OCI-LY1 (cell line): ENCODE measurements at regions not wholly inside any gene's neighbourhood (a gene's known extent, or its start where the extent isn't known, plus 50 kb on each side); places are given as distances from the start of the nearest gene placed in this dataset.

Experiments used
- CTCF ChIP-seq: fragments of 200-600 bp; sonication (generic), shearing (Covaris generic); IDR thresholded peaks from 2 replicates; pipeline ENCODE4 v1.5.1; 2017; ENCODE audit warnings: mild to moderate bottlenecking, antibody characterized with exemption, low read length, moderate library complexity, mixed read lengths
- EZH2 ChIP-seq: fragments of 200-600 bp; sonication (generic), shearing (Covaris generic); IDR thresholded peaks from 2 replicates; pipeline ENCODE4 v1.8.0; 2017; ENCODE audit warnings: borderline replicate concordance, mixed run types, mild to moderate bottlenecking, antibody characterized with exemption, low read length, moderate library complexity, mixed read lengths

- TF ChIP-seq CTCF, result no peak
- no peak for TF ChIP-seq EZH2
Observed at GRCh38 chr9:2495221-2496005, 126.2 kb upstream of the VLDLR start.
